B cell (primary cell): ENCODE measurements at regions not wholly inside any gene's neighbourhood (a gene's known extent, or its start where the extent isn't known, plus 50 kb on each side); places are given as distances from the start of the nearest gene placed in this dataset.

Experiments used
- ATAC-seq: fragments of 200-7000 bp; cut with Tn5 transposase; one replicate; pipeline ENCODE4 v1.10.0; 2021; ENCODE audit warnings: low read depth, mild to moderate bottlenecking, moderate number of reproducible peaks, moderate library complexity
- CTCF ChIA-PET: fragments of 350-600 bp; sonication (Branson Sonifier 250); formaldehyde crosslinking; loops from one replicate; lab custom pipeline; 2021; ENCODE audit warnings: antibody characterized with exemption, inconsistent platforms; lab: Charles Lee
- POLR2A ChIA-PET: fragments of 350-600 bp; sonication (Branson Sonifier 250); formaldehyde crosslinking; loops from one replicate; lab custom pipeline; 2021; ENCODE audit warnings: antibody characterized with exemption; lab: Charles Lee
- DNase-seq: peaks from one replicate; pipeline ENCODE4 v3.0.0; 2013
- H2AFZ ChIP-seq: 2 replicates; pipeline ENCODE4 v1.6.1; 2012; ENCODE audit warnings: mild to moderate bottlenecking, low read depth, low read length; ENCODE audit not compliant: insufficient read depth, poor library complexity, severe bottlenecking
- H3K27ac ChIP-seq, 2 donors: 1 replicate in 1 of 2; 2 replicates in 1 of 2; pipeline ENCODE4 v1.5.1; 2012 to 2013; ENCODE audit warnings: low read length in 2 of 2, mild to moderate bottlenecking in 2 of 2, moderate library complexity in 1 of 2
- H3K27me3 ChIP-seq, 4 experiments: fragments of 200-600 bp in 1 of 4; sonication (generic) in 1 of 4; replicated peaks in 1 of 4; 1 replicate in 2 of 4; 2 replicates in 2 of 4; pipeline versions ENCODE4 v1.6.1 to v1.7.0; 2013 to 2016; ENCODE audit warnings: low read length in 3 of 4, mild to moderate bottlenecking in 2 of 4, mixed read lengths in 1 of 4, moderate library complexity in 1 of 4; ENCODE audit not compliant: insufficient read depth in 4 of 4, control insufficient read depth in 3 of 4; ENCODE audit errors: control extremely low read depth in 1 of 4
- H3K36me3 ChIP-seq, 2 experiments: replicated peaks in 1 of 2; 1 replicate in 1 of 2; 2 replicates in 1 of 2; pipeline versions ENCODE4 v1.6.1 to v1.7.1; 2013; ENCODE audit warnings: low read length in 1 of 2; ENCODE audit not compliant: insufficient read depth in 2 of 2, control insufficient read depth in 1 of 2; ENCODE audit errors: control extremely low read depth in 1 of 2, extremely low read depth in 1 of 2
- H3K4me1 ChIP-seq, 2 donors: fragments of 200-600 bp in 1 of 2; sonication (generic) in 1 of 2; 1 replicate in 1 of 2; 2 replicates in 1 of 2; pipeline versions ENCODE4 v1.5.1 to v1.6.1; 2013 to 2017; ENCODE audit warnings: low read length in 2 of 2; ENCODE audit not compliant: control insufficient read depth in 2 of 2, insufficient read depth in 2 of 2
- H3K4me2 ChIP-seq: replicated peaks from 2 replicates; pipeline ENCODE3; 2012; ENCODE audit warnings: mild to moderate bottlenecking, low read depth, low read length; ENCODE audit not compliant: poor library complexity, severe bottlenecking
- H3K4me3 ChIP-seq, 5 experiments: fragments of 200-600 bp in 1 of 5; sonication (generic) in 1 of 5; 1 replicate in 3 of 5; 2 replicates in 2 of 5; pipeline versions ENCODE4 v1.5.1 to v1.7.0; 2011 to 2016; ENCODE audit warnings: low read length in 4 of 5, mild to moderate bottlenecking in 4 of 5, low read depth in 2 of 5, control low read depth in 1 of 5, moderate library complexity in 1 of 5; ENCODE audit not compliant: insufficient read depth in 1 of 5; ENCODE audit errors: control extremely low read depth in 1 of 5, extremely low read depth in 1 of 5
- H3K79me2 ChIP-seq: fragments of 200-600 bp; sonication (generic); one replicate; pipeline ENCODE4 v1.6.0; 2016; ENCODE audit warnings: low read length; ENCODE audit not compliant: control insufficient read depth, insufficient read depth
- H3K9ac ChIP-seq: fragments of 200-600 bp; sonication (generic); 2 replicates; pipeline ENCODE4 v1.6.1; 2017; ENCODE audit warnings: mild to moderate bottlenecking, low read length, moderate library complexity
- H3K9me3 ChIP-seq, 3 donors: one replicate each; pipeline versions ENCODE4 v1.6.1 to v1.7.1; 2013; ENCODE audit warnings: low read length in 2 of 3; ENCODE audit not compliant: control insufficient read depth in 2 of 3, insufficient read depth in 1 of 3; ENCODE audit errors: control extremely low read depth in 1 of 3
- H4K20me1 ChIP-seq: 2 replicates; pipeline ENCODE4 v1.6.0; 2012; ENCODE audit warnings: mild to moderate bottlenecking, low read length; ENCODE audit not compliant: insufficient read depth, control insufficient read depth, poor library complexity, severe bottlenecking
- H3K27ac Mint-ChIP-seq: one replicate; pipeline ENCODE4 v1.8.0; 2021; ENCODE audit warnings: mixed read lengths
- H3K27me3 Mint-ChIP-seq: one replicate; pipeline ENCODE4 v1.8.0; 2021; ENCODE audit warnings: mixed read lengths
- H3K4me1 Mint-ChIP-seq: one replicate; pipeline ENCODE4 v1.8.0; 2021; ENCODE audit warnings: mixed read lengths
- H3K4me3 Mint-ChIP-seq: one replicate; pipeline ENCODE4 v1.8.0; 2021; ENCODE audit warnings: mixed read lengths
- H3K9me3 Mint-ChIP-seq: one replicate; pipeline ENCODE4 v1.8.0; 2022; ENCODE audit warnings: mixed read lengths; ENCODE audit not compliant: insufficient read depth
- CTCF ChIP-seq: fragments of 200-600 bp; IDR thresholded peaks from one replicate; pipeline ENCODE4 v1.8.0; 2022; ENCODE audit warnings: antibody characterized with exemption, mild to moderate bottlenecking
- EZH2 ChIP-seq: IDR thresholded peaks from 2 replicates; pipeline ENCODE4 v1.6.1; 2012; ENCODE audit warnings: borderline replicate concordance, low read depth, mild to moderate bottlenecking, moderate library complexity, low read length; ENCODE audit not compliant: insufficient read depth, poor library complexity, severe bottlenecking
- WGBS: methylation state at CpG from one replicate; pipeline ENCODE4 v1.1.5; 2013; ENCODE audit warnings: missing lambda C conversion rate; ENCODE audit not compliant: insufficient coverage; 5-methylcytosine and 5-hydroxymethylcytosine counted together
- intact Hi-C: fragments of 100-400 bp; cut with micrococcal nuclease; formaldehyde crosslinking; loops from one replicate; pipeline ENCODE4 v1.10.0; 2022

DNA sequence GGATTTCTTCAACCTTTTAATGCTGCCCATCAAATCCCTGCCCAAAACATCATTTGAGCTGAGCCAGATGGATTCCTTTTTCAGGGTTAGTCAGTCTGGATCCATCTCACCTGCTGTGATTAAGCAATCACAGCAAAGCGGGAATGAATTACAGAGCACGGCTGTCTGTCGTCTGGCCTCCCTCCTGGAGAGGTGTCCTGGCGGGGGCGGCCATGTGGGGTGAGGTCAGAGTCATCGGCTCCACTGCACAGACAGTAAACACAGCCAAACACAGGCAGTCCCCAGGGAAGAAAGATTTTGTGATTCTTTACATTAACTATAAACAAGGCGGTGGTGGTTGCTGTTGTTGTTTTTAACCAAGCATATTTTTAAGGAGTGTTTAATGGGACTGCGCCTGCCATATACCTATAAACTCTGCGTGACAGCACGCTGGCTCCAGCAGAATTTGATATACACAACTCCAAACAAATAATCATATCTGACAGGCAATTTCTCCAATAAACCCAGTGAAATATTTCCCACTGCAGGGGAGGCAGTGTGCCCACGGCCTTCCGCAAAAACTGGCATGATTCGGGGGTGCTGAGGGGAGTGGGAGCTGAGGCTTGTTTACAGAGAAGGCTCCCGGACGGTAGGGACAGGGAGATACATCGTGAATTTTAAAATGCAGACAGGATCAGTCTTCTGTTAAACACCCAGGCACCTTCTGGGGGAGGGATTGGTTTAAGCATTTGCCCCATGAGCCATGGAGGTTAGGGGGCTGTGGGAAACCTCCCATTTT lies 232.0 kb upstream of the PMEPA1 start:
- H2AFZ ChIP-seq = no peak overlapping the region
- no peak overlapping the region for H3K4me3 ChIP-seq
- TF ChIP-seq CTCF = no peak
- TF ChIP-seq EZH2 = no peak
- Mint-ChIP-seq H3K9me3 (no peaks in the 10 kb centered on the region), H3K27me3 (peaks cover 30% of the 10 kb centered on the region), H3K4me1 (no peaks in the 10 kb centered on the region), H3K4me3 (no peak overlapping the region), H3K27ac (no peak overlapping the region)
- H3K9me3 ChIP-seq = no peaks in the 10 kb centered on the region
- no peak overlapping the region for H3K9ac ChIP-seq
- H3K4me2 ChIP-seq = no peak overlapping the region
- H3K27me3 ChIP-seq = no peaks in the 10 kb centered on the region
- H3K27ac ChIP-seq = no peak overlapping the region
- ChIA-PET CTCF (no interaction called here), POLR2A (no interaction called here)
- DNase-seq (no peak), ATAC-seq (no peak)
- no peaks in the 10 kb centered on the region for H3K36me3 ChIP-seq
- H3K79me2 ChIP-seq = no peaks in the 10 kb centered on the region
- H3K4me1 ChIP-seq = no peaks in the 10 kb centered on the region
- no peaks in the 10 kb centered on the region for H4K20me1 ChIP-seq
- intact Hi-C loops = no loop called here
- 93% methylated on average over 4 of the region's 16 CpGs for WGBS

DNA sequence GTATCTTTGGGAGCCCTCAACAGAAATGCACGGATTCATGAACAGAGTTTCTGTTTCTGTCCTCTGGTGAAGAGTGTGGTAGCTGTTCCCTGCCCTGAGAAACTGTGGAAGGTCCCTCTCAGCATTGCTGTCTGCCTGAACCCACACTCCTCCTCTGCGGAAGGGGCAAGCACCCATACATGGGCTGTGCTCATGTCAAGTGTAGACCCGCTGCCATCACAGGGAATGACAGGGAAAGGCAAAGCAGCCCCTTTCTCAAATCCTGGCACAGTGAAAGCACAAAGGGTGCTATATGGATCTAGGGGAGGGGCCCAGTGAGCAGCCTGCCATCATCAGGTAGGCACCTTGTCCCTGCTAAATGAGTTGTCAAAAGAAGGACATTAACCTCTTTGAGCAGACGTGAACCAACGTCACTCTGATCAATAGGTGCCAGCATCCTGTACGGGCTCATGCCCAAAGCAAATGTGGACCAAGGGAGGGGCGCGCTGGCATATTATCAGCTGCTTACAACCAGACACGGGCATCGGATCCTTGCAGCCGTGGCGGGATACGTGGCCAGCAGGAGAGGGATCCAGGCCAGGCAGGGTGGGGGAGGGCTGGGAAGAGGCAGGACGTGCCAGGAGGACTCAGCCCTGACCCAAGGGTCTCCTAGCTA lies 231.2 kb upstream of the PMEPA1 start:
- Histone ChIP-seq H3K27ac (no peak overlapping the region), H3K9me3 (no peaks in the 10 kb centered on the region), H3K27me3 (no peaks in the 10 kb centered on the region), H3K4me2 (no peak overlapping the region), H2AFZ (no peak overlapping the region), H3K36me3 (no peaks in the 10 kb centered on the region), H3K4me3 (no peak overlapping the region), H3K79me2 (no peaks in the 10 kb centered on the region), H3K4me1 (no peaks in the 10 kb centered on the region), H3K9ac (no peak overlapping the region), H4K20me1 (no peaks in the 10 kb centered on the region)
- H3K4me1 Mint-ChIP-seq = no peaks in the 10 kb centered on the region
- no peak for ATAC-seq
- no peak overlapping the region for H3K4me3 Mint-ChIP-seq
- H3K27ac Mint-ChIP-seq = no peak overlapping the region
- intact Hi-C loops = no loop called here
- ChIA-PET POLR2A (no interaction called here), CTCF (no interaction called here)
- H3K27me3 Mint-ChIP-seq = peaks cover 32% of the 10 kb centered on the region
- no peaks in the 10 kb centered on the region for H3K9me3 Mint-ChIP-seq
- WGBS = 92% methylated on average over 9 of the region's 14 CpGs
- TF ChIP-seq EZH2 = no peak
- TF ChIP-seq CTCF = no peak
- DNase-seq = no peak
